AG09309 (cell line): ENCODE measurements at regions not wholly inside any gene's neighbourhood (a gene's known extent, or its start where the extent isn't known, plus 50 kb on each side); places are given as distances from the start of the nearest gene placed in this dataset.

ENCODE experiments used
- DNase-seq: peaks from one replicate; pipeline ENCODE4 v3.0.0-alpha.2; 2010; ENCODE audit warnings: low read depth
- H3K4me3 ChIP-seq: 2 replicates; pipeline ENCODE4 v1.5.1; 2011; ENCODE audit warnings: mild to moderate bottlenecking, low read depth, low read length, moderate library complexity; ENCODE audit not compliant: control insufficient read depth
- TF ChIP-seq, protein P1 (sequence below): IDR thresholded peaks from 2 replicates; pipeline ENCODE4 v1.5.1; 2011; ENCODE audit warnings: mild to moderate bottlenecking, low read depth, low read length, inconsistent platforms; ENCODE audit not compliant: insufficient read depth, control insufficient read depth; ENCODE audit errors: missing control alignments

DNA sequence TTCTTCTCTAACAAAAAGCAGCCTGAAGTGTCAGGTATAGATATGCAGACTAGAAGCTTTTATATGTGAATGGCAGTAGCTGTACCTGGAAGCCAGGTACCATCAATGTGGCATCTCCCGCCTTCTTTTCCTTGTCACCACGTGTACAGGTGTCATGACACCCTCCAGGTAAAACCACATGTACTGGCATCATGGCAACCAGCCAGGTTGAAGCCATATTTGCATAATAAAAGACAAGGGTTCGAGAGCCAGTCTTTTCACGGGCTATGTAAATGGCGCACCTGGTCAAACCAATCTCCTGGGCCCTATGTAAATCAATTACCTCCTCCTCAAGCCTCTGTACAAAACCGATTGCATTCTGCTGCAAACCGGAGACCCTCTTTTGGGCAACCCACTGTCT is 541.3 kb downstream of the CDH11 start:
- TF ChIP-seq, protein P1, sequence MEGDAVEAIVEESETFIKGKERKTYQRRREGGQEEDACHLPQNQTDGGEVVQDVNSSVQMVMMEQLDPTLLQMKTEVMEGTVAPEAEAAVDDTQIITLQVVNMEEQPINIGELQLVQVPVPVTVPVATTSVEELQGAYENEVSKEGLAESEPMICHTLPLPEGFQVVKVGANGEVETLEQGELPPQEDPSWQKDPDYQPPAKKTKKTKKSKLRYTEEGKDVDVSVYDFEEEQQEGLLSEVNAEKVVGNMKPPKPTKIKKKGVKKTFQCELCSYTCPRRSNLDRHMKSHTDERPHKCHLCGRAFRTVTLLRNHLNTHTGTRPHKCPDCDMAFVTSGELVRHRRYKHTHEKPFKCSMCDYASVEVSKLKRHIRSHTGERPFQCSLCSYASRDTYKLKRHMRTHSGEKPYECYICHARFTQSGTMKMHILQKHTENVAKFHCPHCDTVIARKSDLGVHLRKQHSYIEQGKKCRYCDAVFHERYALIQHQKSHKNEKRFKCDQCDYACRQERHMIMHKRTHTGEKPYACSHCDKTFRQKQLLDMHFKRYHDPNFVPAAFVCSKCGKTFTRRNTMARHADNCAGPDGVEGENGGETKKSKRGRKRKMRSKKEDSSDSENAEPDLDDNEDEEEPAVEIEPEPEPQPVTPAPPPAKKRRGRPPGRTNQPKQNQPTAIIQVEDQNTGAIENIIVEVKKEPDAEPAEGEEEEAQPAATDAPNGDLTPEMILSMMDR = no peak
- DNase-seq = no peak

DNA sequence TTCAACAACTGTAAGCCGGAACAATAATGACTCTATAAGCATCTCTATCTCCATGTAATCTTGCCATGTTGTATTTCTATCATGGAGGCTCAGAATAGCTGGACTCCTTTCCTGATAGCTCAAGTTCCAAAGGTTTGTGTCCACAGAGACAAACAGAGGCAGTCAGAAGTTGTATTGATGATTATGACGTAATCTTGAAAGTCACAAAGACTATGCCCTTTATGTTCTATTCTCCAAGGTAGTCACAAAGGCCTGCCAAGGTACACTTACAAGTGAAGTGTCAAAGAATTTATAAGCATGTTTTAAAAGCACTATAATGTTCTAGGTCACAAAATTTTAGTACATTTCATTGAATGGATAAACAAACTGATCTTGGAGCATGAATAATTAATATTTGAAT is 542.2 kb downstream of the CDH11 start:
- DNase-seq = no peak
- no peak overlapping the region for H3K4me3 ChIP-seq
- TF ChIP-seq, protein P1 = no peak

More for the DNA sequence above, 541.3 kb downstream of the CDH11 start:
- no peak overlapping the region for H3K4me3 ChIP-seq

DNA sequence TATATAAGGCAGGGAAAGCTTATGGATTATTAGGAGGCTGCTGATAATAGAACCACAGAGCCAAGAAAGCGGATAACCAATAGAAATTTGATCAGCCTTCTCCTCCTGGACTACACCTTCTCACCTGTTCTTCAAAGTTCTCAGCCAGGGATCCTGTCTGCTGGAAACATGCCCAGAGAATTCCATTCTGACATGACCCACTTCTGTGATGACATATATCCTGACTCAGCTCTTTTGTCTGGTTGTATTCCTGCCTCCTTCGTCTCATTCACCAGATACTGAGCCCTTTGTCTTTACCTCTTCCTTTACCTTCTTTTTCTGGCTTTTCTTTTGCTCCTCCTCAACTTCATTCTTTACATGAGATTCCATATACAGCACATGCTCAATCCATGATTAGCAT is 576.1 kb downstream of the CDH11 start:
- no peak overlapping the region for H3K4me3 ChIP-seq
- TF ChIP-seq, protein P1 = no peak
- no peak for DNase-seq

DNA sequence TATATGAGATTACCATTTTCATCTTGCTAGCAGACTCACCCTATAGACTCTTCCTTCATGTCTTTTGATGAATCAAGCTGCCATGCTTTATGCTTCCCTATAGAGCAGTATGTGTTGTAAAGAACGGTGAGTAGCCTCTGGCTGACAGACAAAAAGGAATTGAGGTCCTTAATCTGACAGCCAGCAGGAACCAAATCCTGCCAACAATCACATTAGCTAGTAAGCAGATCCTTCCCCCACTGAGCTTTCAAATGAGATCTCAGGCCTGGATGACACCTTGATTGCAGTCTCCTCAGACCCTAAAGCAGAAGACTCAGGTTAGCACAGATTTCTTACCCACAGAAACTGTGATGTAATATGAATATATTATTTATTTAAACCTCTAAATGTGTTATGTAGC is 577.0 kb downstream of the CDH11 start:
- TF ChIP-seq, protein P1 = no peak
- no peak overlapping the region for H3K4me3 ChIP-seq
- no peak for DNase-seq

DNA sequence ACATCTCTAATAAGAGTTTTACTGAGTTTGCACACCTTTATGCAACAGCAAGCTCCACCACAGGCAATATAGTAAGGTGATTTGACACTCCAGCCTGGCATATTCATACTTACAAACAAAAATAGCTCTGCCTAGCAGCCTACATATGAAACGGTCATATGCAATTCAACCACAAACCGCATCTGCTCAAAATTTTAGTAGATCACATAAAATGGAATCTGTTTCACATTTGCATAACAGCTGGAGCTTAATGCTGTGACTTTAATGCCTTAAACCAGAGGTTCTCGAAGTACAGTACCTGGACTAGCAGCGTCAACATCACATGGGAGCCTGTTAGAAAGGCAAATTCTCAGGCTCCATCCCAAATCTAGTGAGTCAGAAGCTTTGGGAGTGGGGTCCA is 578.4 kb downstream of the CDH11 start:
- no peak overlapping the region for H3K4me3 ChIP-seq
- peak; percentile 28 for DNase-seq
- TF ChIP-seq, protein P1 = no peak

DNA sequence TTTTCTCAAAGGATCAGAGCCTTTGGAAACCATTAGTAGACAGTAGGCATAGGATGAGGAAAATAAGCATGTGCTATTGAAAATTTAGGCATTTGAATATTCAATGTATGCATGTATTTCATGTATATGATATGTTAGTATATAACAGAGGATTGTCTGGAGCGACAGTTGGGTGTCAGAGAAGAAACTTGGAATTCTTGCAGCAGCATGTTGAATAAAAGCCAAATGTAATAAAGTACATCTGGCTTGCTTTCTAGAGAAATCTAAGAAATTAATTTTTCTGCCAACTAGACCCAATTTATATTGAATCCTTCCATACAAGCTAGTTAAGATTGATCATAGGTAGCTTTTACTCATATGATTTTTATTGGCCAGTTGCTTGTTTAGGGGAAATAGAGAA is 578.8 kb downstream of the CDH11 start:
- TF ChIP-seq, protein P1 = no peak
- no peak overlapping the region for H3K4me3 ChIP-seq
- no peak for DNase-seq

DNA sequence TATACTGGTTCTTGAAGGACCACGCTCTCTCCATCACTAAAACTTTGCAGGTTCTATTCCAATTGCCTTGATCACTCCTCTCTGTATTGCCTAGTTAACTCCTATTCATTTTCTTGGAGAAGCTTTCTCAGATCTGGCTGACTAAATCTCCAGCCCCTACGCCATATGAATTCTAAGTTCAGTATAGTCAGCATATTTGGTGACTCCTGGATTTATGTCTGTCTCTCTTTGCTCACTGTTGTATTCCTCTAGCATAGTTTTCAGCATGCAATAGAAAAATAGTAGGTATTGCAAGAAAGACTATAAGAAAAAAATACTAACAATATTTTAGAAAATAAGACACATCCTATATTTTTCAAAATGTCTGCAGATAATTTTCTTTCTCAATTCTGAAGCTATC is 579.7 kb downstream of the CDH11 start:
- no peak overlapping the region for H3K4me3 ChIP-seq
- TF ChIP-seq, protein P1 = no peak
- no peak for DNase-seq
